Keratinocyte (primary cell): ENCODE measurements at regions not wholly inside any gene's neighbourhood (a gene's known extent, or its start where the extent isn't known, plus 50 kb on each side); places are given as distances from the start of the nearest gene placed in this dataset.

ENCODE experiments used
- DNase-seq: peaks from one replicate; pipeline ENCODE4 v3.0.0-alpha.2; 2011; ENCODE audit warnings: low read depth, missing footprints, low spot score
- FAIRE-seq: peaks from 2 replicates; lab custom pipeline; 2011; peaks lifted over from hg19 to GRCh38; lab: Jason Lieb, UNC
- H2AFZ ChIP-seq: 2 replicates; pipeline ENCODE4 v1.6.0; 2012; ENCODE audit warnings: low read length, control low read depth, inconsistent platforms; ENCODE audit not compliant: control insufficient read depth
- H3K27ac ChIP-seq: 2 replicates; pipeline ENCODE4 v1.5.1; 2011; ENCODE audit warnings: low read length; ENCODE audit not compliant: control insufficient read depth, insufficient read depth
- H3K27me3 ChIP-seq: 3 replicates; pipeline ENCODE4 v1.6.0; 2011; ENCODE audit warnings: low read length; ENCODE audit not compliant: control insufficient read depth, insufficient read depth; ENCODE audit errors: extremely low read depth
- H3K36me3 ChIP-seq, 2 experiments: 2 replicates in 1 of 2; 3 replicates in 1 of 2; pipeline ENCODE4 v1.5.1; 2011; ENCODE audit warnings: low read length in 2 of 2, mild to moderate bottlenecking in 1 of 2; ENCODE audit not compliant: control insufficient read depth in 2 of 2, insufficient read depth in 2 of 2; ENCODE audit errors: extremely low read depth in 1 of 2
- H3K4me1 ChIP-seq: 3 replicates; pipeline ENCODE4 v1.5.1; 2011; ENCODE audit warnings: low read length; ENCODE audit not compliant: control insufficient read depth, insufficient read depth; ENCODE audit errors: extremely low read depth
- H3K4me2 ChIP-seq: 3 replicates; pipeline ENCODE4 v1.6.0; 2011; ENCODE audit warnings: low read depth, low read length; ENCODE audit not compliant: control insufficient read depth, insufficient read depth; ENCODE audit errors: extremely low read depth
- H3K4me3 ChIP-seq, 3 experiments: fragments of 200-600 bp in 1 of 3; sonication (generic) in 1 of 3; 2 replicates in 2 of 3; 3 replicates in 1 of 3; pipeline ENCODE4 v1.5.1; 2011 to 2016; ENCODE audit warnings: low read length in 3 of 3, mild to moderate bottlenecking in 3 of 3, control low read depth in 2 of 3, inconsistent platforms in 1 of 3, low read depth in 1 of 3, mixed read lengths in 1 of 3, mixed run types in 1 of 3, moderate library complexity in 1 of 3; ENCODE audit not compliant: control insufficient read depth in 2 of 3, insufficient read depth in 2 of 3; ENCODE audit errors: extremely low read depth in 1 of 3
- H3K79me2 ChIP-seq: 2 replicates; pipeline ENCODE4 v1.6.0; 2012; ENCODE audit warnings: low read length; ENCODE audit not compliant: control insufficient read depth, insufficient read depth
- H3K9ac ChIP-seq: 3 replicates; pipeline ENCODE4 v1.6.0; 2011; ENCODE audit warnings: low read length; ENCODE audit not compliant: control insufficient read depth, insufficient read depth; ENCODE audit errors: extremely low read depth
- H3K9me1 ChIP-seq: 3 replicates; pipeline ENCODE4 v1.6.0; 2011; ENCODE audit warnings: low read length; ENCODE audit not compliant: control insufficient read depth, insufficient read depth; ENCODE audit errors: extremely low read depth
- H3K9me3 ChIP-seq: 2 replicates; pipeline ENCODE4 v1.5.1; 2012; ENCODE audit warnings: low read depth, low read length; ENCODE audit not compliant: control insufficient read depth
- H4K20me1 ChIP-seq: 3 replicates; pipeline ENCODE4 v1.6.0; 2011; ENCODE audit warnings: low read length; ENCODE audit not compliant: control insufficient read depth, insufficient read depth; ENCODE audit errors: extremely low read depth
- EZH2 ChIP-seq: IDR thresholded peaks from one replicate; pipeline ENCODE4 v1.6.1; 2012; ENCODE audit warnings: inconsistent platforms, mild to moderate bottlenecking, low read length, moderate library complexity
- dilution Hi-C: fragments of 300-500 bp; cut with MboI; formaldehyde crosslinking; loops from one replicate; pipeline ENCODE4 v1.7.0; 2020; ENCODE audit warnings: low sequenced_read_pairs; ENCODE audit not compliant: extremely low pct_ligation_motif_present
- TF ChIP-seq, protein P1 (sequence below), 3 experiments: IDR thresholded peaks in 1 of 3; conservative IDR thresholded peaks in 1 of 3; optimal IDR thresholded peaks in 1 of 3; 2 replicates in 2 of 3; 3 replicates in 1 of 3; pipeline versions ENCODE3 to v1.5.1; 2011; ENCODE audit warnings: low read length in 3 of 3, mild to moderate bottlenecking in 3 of 3, moderate library complexity in 2 of 3, control low read depth in 1 of 3, inconsistent platforms in 1 of 3; ENCODE audit not compliant: insufficient read depth in 2 of 3; ENCODE audit errors: extremely low read depth in 1 of 3

DNA sequence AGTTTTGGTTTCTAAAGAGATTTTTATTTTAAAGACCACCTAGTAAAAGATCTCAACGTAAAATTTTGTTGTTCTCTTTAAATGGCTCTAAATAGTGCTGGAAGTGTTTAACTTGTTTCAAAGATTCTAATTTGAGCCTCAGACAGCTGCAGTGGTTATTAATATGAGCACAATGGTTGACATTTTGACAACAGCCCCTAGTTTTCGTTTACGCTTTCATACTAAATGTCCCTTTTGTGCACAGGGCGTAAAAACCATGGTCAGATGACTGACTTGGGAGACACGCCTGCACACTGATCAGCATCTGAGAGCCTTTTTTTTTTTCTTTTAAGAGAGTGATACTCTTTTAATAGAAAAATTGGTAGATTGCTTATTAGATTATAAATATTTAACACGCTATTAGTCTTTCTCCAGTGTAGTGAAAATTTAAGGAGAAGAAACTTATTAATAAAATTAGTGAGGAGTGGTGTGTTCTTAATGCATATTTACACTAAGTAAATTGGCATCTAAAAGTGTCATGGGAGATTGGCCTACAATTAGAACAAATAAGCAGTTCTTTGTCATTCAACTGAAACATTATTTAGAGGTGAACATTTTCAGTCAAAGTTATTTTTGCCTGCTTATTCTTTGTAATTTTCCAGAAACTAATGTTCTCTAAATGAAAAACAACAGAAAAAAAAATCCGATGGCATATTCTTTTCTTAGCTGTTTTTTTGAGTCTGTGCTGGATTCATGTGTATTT, 182.8 kb upstream of the PHYHIPL start:
- TF ChIP-seq EZH2, result no peak
- TF ChIP-seq, protein P1, sequence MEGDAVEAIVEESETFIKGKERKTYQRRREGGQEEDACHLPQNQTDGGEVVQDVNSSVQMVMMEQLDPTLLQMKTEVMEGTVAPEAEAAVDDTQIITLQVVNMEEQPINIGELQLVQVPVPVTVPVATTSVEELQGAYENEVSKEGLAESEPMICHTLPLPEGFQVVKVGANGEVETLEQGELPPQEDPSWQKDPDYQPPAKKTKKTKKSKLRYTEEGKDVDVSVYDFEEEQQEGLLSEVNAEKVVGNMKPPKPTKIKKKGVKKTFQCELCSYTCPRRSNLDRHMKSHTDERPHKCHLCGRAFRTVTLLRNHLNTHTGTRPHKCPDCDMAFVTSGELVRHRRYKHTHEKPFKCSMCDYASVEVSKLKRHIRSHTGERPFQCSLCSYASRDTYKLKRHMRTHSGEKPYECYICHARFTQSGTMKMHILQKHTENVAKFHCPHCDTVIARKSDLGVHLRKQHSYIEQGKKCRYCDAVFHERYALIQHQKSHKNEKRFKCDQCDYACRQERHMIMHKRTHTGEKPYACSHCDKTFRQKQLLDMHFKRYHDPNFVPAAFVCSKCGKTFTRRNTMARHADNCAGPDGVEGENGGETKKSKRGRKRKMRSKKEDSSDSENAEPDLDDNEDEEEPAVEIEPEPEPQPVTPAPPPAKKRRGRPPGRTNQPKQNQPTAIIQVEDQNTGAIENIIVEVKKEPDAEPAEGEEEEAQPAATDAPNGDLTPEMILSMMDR (optimal IDR thresholded peaks at IDR 0.05 in 1 of 3, IDR thresholded peaks at IDR 0.05 in 1 of 3, conservative IDR thresholded peaks at IDR 0.05 in 1 of 3; ENCODE audit: extremely low read depth in 1 of 3, insufficient read depth in 2 of 3, low read length in 3 of 3), result no peak
- Histone ChIP-seq H3K27me3 (no peaks in the 10 kb centered on the region), H3K36me3 (no peaks in the 10 kb centered on the region), H3K9me1 (no peaks in the 10 kb centered on the region), H4K20me1 (no peaks in the 10 kb centered on the region), H3K4me1 (no peaks in the 10 kb centered on the region), H3K9me3 (no peaks in the 10 kb centered on the region), H2AFZ (no peak overlapping the region), H3K4me2 (no peak overlapping the region), H3K79me2 (no peaks in the 10 kb centered on the region), H3K27ac (no peak overlapping the region), H3K9ac (no peak overlapping the region), H3K4me3 (no peak overlapping the region)
- no peak for DNase-seq
- dilution Hi-C loops, result no loop called here
- no peak for FAIRE-seq

DNA sequence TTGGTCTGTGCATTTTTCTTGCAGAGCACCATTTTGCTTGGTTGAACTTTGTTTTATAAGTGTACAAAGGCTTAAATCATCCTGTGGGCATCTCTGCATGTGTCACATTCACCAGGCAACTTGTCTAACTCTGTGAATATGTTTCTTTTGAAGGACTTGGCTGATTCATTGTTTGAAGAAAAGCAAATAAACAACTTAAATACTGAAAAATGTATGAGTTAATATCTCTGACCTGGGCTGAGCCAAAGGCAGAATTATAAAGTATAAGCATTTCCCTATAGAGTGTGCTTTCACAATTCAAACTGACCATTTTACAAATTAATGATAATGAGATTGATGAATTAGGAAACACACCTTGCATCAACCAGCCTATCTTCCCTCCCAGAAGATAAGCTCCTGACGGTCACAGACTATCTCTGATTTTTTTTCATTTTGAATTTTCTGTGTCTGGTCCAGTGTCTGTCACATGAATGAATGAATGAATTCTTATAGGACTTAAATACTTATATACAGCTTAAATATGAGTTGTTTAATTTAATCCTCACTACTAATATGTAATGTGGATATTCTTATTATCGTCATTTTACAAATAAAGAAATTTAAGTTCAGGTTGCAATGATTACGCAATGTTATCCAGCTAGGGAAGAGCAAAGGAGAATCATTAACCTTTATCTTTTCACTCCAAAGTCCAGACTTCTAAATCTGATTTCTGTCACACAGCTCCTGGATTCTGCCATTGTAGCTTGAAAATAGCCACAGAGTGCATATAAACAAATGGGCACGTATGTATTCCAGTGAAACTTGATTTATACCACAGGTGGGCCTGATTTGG, 182.0 kb upstream of the PHYHIPL start:
- TF ChIP-seq, protein P1 (optimal IDR thresholded peaks at IDR 0.05 in 1 of 3, IDR thresholded peaks at IDR 0.05 in 1 of 3, conservative IDR thresholded peaks at IDR 0.05 in 1 of 3; ENCODE audit: extremely low read depth in 1 of 3, insufficient read depth in 2 of 3, low read length in 3 of 3), result no peak
- no peak for TF ChIP-seq EZH2
- no peak for DNase-seq
- H3K9me3 ChIP-seq, result no peaks in the 10 kb centered on the region
- no peaks in the 10 kb centered on the region for H3K9me1 ChIP-seq
- H3K4me3 ChIP-seq, result no peak overlapping the region
- dilution Hi-C loops, result no loop called here
- no peaks in the 10 kb centered on the region for H3K4me1 ChIP-seq
- no peaks in the 10 kb centered on the region for H3K27me3 ChIP-seq
- H3K4me2 ChIP-seq, result no peak overlapping the region
- H3K79me2 ChIP-seq, result no peaks in the 10 kb centered on the region
- no peak for FAIRE-seq
- H4K20me1 ChIP-seq, result no peaks in the 10 kb centered on the region
- H3K27ac ChIP-seq, result no peak overlapping the region
- H3K36me3 ChIP-seq, result no peaks in the 10 kb centered on the region
- H2AFZ ChIP-seq, result no peak overlapping the region
- H3K9ac ChIP-seq, result no peak overlapping the region
